Spinal cord (tissue), 9 donors: ENCODE measurements at regions not wholly inside any gene's neighbourhood (a gene's known extent, or its start where the extent isn't known, plus 50 kb on each side); places are given as distances from the start of the nearest gene placed in this dataset.
"Not testable (repeated sequence)": the region's sequence is repeated elsewhere in the genome, so short reads cannot be mapped to it uniquely, and the experiment has no call there.

Source experiments
- DNase-seq, 6 donors: peaks; one replicate each; pipeline versions ENCODE4 v3.0.0 to v3.0.0-alpha.2; 2013 to 2015; ENCODE audit warnings: low spot score in 6 of 6, low read depth in 4 of 6
- H3K27ac ChIP-seq: one replicate; pipeline ENCODE4 v1.5.1; 2013; ENCODE audit warnings: low read depth, low read length, control low read depth
- H3K27me3 ChIP-seq: one replicate; pipeline ENCODE4 v1.6.1; 2013; ENCODE audit warnings: low read length; ENCODE audit not compliant: control insufficient read depth, insufficient read depth
- H3K36me3 ChIP-seq: one replicate; pipeline ENCODE4 v1.6.1; 2013; ENCODE audit warnings: low read length; ENCODE audit not compliant: control insufficient read depth, insufficient read depth
- H3K4me1 ChIP-seq: one replicate; pipeline ENCODE4 v1.6.1; 2013; ENCODE audit warnings: low read length; ENCODE audit not compliant: control insufficient read depth, insufficient read depth
- H3K4me3 ChIP-seq: one replicate; pipeline ENCODE4 v1.5.1; 2013; ENCODE audit warnings: low read depth, low read length, control low read depth
- H3K9me3 ChIP-seq: one replicate; pipeline ENCODE4 v1.6.1; 2013; ENCODE audit warnings: low read length; ENCODE audit not compliant: control insufficient read depth, insufficient read depth
- WGBS: methylation state at CpG from one replicate; pipeline ENCODE4 v1.1.5; 2013; ENCODE audit warnings: missing lambda C conversion rate; ENCODE audit not compliant: insufficient coverage; 5-methylcytosine and 5-hydroxymethylcytosine counted together
- donor health status: healthy.

- Histone ChIP-seq H3K27me3 (no peaks in the 10 kb centered on the region), H3K4me3 (peak overlapping the region; percentile 64), H3K9me3 (no peaks in the 10 kb centered on the region), H3K4me1 (peaks cover 5% of the 10 kb centered on the region), H3K27ac (no peak overlapping the region), H3K36me3 (no peaks in the 10 kb centered on the region)
- DNase-seq: peak; percentile 49 to 97 (median 74)
- WGBS: under 1% methylated on average over 80 of the region's 103 CpGs
Measured at GRCh38 chr2:242088471-242089212, 219.1 kb downstream of the RTP5 start.

- H3K36me3 ChIP-seq, DNase-seq, H3K4me1 ChIP-seq, H3K27me3 ChIP-seq, H3K9me3 ChIP-seq, H3K27ac ChIP-seq: not testable (repeated sequence)
- peak overlapping the region; percentile 64 for H3K4me3 ChIP-seq
- 0% methylated on average over 5 of the region's 20 CpGs for WGBS
Measured at GRCh38 chr2:242089213-242089549, 219.7 kb downstream of the RTP5 start.

DNA sequence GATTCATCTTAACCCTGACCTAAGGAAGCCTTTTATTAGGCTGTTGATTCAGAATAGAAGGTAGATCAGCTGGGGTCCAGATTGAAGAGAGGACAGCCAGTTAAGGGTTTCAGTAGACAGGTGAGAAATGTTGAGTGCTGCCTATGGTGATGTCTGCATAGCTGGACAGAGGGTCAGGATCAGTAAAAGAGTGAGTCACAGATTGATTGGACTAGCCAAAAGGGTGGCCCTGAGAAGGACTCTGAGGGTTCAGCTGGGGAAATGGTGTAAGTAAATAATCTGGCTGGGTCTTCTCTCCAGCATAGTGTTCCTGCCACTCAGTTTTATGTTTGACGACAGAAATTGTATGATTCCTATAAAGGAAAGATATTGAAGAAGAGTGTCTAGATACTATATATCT is 227.7 kb downstream of the RTP5 start:
- not testable (repeated sequence) for H3K36me3 ChIP-seq, DNase-seq, H3K27me3 ChIP-seq, H3K27ac ChIP-seq, H3K9me3 ChIP-seq, H3K4me1 ChIP-seq, H3K4me3 ChIP-seq
- no CpG with 5 or more reads among the region's 1 CpG for WGBS

GRCh38 chr2:242098034-242098433 is 228.5 kb downstream of the RTP5 start:
- Histone ChIP-seq H3K27ac (no peak overlapping the region), H3K4me1 (no peaks in the 10 kb centered on the region), H3K27me3 (no peaks in the 10 kb centered on the region), H3K4me3 (no peak overlapping the region), H3K9me3 (no peaks in the 10 kb centered on the region), H3K36me3 (no peaks in the 10 kb centered on the region)
- 100% methylated on average over 1 of the region's 1 CpG for WGBS
- DNase-seq: no peak

GRCh38 chr2:242098445-242099128 is 229.1 kb downstream of the RTP5 start:
- no peaks in the 10 kb centered on the region for H3K4me1 ChIP-seq

DNA sequence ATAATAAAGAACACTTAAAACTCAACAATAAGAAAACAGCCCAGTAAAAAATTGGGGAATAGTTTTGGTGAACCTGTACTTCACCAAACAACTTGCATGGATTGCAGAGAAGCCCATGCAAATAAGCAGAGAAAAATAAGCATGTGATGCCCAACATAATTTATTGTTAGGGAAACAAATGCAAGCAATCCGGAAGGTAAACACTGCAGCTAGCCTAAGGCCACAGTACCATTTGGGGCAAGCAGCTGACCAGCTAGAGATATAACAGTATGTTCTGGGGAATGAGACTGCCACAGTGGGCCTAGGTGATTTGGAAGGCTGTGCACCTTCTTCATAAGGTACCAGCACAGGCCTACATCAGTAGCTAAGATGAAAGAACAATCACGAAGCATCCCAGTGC is 233.6 kb downstream of the RTP5 start:
- not testable (repeated sequence) for H3K27ac ChIP-seq, DNase-seq, H3K4me1 ChIP-seq, H3K27me3 ChIP-seq, H3K9me3 ChIP-seq, H3K4me3 ChIP-seq, H3K36me3 ChIP-seq
- 83% methylated on average over 1 of the region's 2 CpGs for WGBS

More at GRCh38 chr2:242098445-242099128, 229.1 kb downstream of the RTP5 start:
- no peak overlapping the region for H3K27ac ChIP-seq
- no peaks in the 10 kb centered on the region for H3K27me3 ChIP-seq
- no peak overlapping the region for H3K4me3 ChIP-seq
- no peak for DNase-seq
- WGBS: 94% methylated on average over 7 of the region's 7 CpGs
- H3K9me3 ChIP-seq: no peaks in the 10 kb centered on the region
- H3K36me3 ChIP-seq: no peaks in the 10 kb centered on the region

GRCh38 chr2:242104202-242104956 is 234.8 kb downstream of the RTP5 start:
- H3K4me1 ChIP-seq, H3K27ac ChIP-seq, H3K4me3 ChIP-seq, H3K9me3 ChIP-seq, H3K36me3 ChIP-seq, DNase-seq, H3K27me3 ChIP-seq: not testable (repeated sequence)
- 89% methylated on average over 6 of the region's 7 CpGs for WGBS

GRCh38 chr2:242107065-242107464 is 237.5 kb downstream of the RTP5 start:
- H3K36me3 ChIP-seq, H3K4me1 ChIP-seq, H3K27me3 ChIP-seq, H3K9me3 ChIP-seq, H3K27ac ChIP-seq, H3K4me3 ChIP-seq, DNase-seq: not testable (repeated sequence)
- 80% methylated on average over 1 of the region's 5 CpGs for WGBS

GRCh38 chr2:242108797-242109500 is 239.4 kb downstream of the RTP5 start:
- DNase-seq, H3K4me1 ChIP-seq: not testable (repeated sequence)

More at GRCh38 chr2:242108797-242109500, 239.4 kb downstream of the RTP5 start:
- no CpG with 5 or more reads among the region's 2 CpGs for WGBS
- not testable (repeated sequence) for H3K4me3 ChIP-seq, H3K36me3 ChIP-seq, H3K27ac ChIP-seq, H3K27me3 ChIP-seq, H3K9me3 ChIP-seq
